Activated CD4-positive, alpha-beta T cell treated with anti-CD3 and anti-CD28 coated beads, Interleukin-2, amount 10 ng/mL, durations not matched to agents 7 days and 5 days (primary cell): ENCODE measurements at regions not wholly inside any gene's neighbourhood (a gene's known extent, or its start where the extent isn't known, plus 50 kb on each side); places are given as distances from the start of the nearest gene placed in this dataset.
A peak's percentile ranks its signal among the peaks of the same experiment; 100 is the strongest.
"Not testable (repeated sequence)": the region's sequence is repeated elsewhere in the genome, so short reads cannot be mapped to it uniquely, and the experiment has no call there.

Experiments used
- CTCF ChIA-PET: fragments of 350-600 bp; sonication (Branson Sonifier 250); formaldehyde crosslinking; loops from one replicate; lab custom pipeline; 2021; ENCODE audit warnings: antibody characterized with exemption; lab: Charles Lee
- POLR2A ChIA-PET: fragments of 350-600 bp; sonication (Branson Sonifier 250); formaldehyde crosslinking; loops from one replicate; lab custom pipeline; 2021; ENCODE audit warnings: antibody characterized with exemption; lab: Charles Lee
- DNase-seq: peaks from one replicate; pipeline ENCODE4 v3.0.0-alpha.2; 2020
- H3K27ac Mint-ChIP-seq: one replicate; pipeline ENCODE4 v1.8.0; 2021; ENCODE audit warnings: mild to moderate bottlenecking, moderate library complexity, mixed read lengths
- H3K27me3 Mint-ChIP-seq: one replicate; pipeline ENCODE4 v1.8.0; 2021; ENCODE audit warnings: mixed read lengths
- H3K36me3 Mint-ChIP-seq: one replicate; pipeline ENCODE4 v1.8.0; 2021; ENCODE audit warnings: low read depth, mixed read lengths
- H3K4me1 Mint-ChIP-seq: one replicate; pipeline ENCODE4 v1.8.0; 2021; ENCODE audit warnings: mixed read lengths
- H3K4me3 Mint-ChIP-seq: one replicate; pipeline ENCODE4 v1.8.0; 2021; ENCODE audit warnings: mild to moderate bottlenecking, moderate library complexity, mixed read lengths
- H3K9me3 Mint-ChIP-seq: one replicate; pipeline ENCODE4 v1.8.0; 2021; ENCODE audit warnings: mixed read lengths

GRCh38 chr5:154676508-154676907 is 78.7 kb upstream of the LARP1 start:
- POLR2A ChIA-PET, result no interaction called here
- H3K27ac Mint-ChIP-seq, result no peak overlapping the region
- H3K27me3 Mint-ChIP-seq, result peaks cover 2% of the 10 kb centered on the region
- no peak for DNase-seq
- CTCF ChIA-PET, result interaction anchor here (0.7 to 1.0 kb wide), 2 partner anchors 25 to 35 kb away, joined by 3 read pairs; no protein-coding TSS in a partner anchor
- peaks cover 2% of the 10 kb centered on the region for H3K9me3 Mint-ChIP-seq
- H3K4me3 Mint-ChIP-seq, result no peak overlapping the region
- no peaks in the 10 kb centered on the region for H3K36me3 Mint-ChIP-seq
- no peaks in the 10 kb centered on the region for H3K4me1 Mint-ChIP-seq

GRCh38 chr5:154674029-154674428 is 81.1 kb upstream of the LARP1 start:
- H3K27ac Mint-ChIP-seq, result no peak overlapping the region
- DNase-seq, result no peak
- ChIA-PET POLR2A (no interaction called here), CTCF (no interaction called here)
- no peaks in the 10 kb centered on the region for H3K4me1 Mint-ChIP-seq
- H3K36me3 Mint-ChIP-seq, result no peaks in the 10 kb centered on the region
- H3K27me3 Mint-ChIP-seq, result peaks cover 2% of the 10 kb centered on the region
- H3K9me3 Mint-ChIP-seq, result peaks cover 2% of the 10 kb centered on the region
- H3K4me3 Mint-ChIP-seq, result no peak overlapping the region

GRCh38 chr5:154673506-154673905 is 81.7 kb upstream of the LARP1 start:
- Mint-ChIP-seq H3K4me3 (no peak overlapping the region), H3K36me3 (no peaks in the 10 kb centered on the region), H3K27me3 (peaks cover 2% of the 10 kb centered on the region), H3K27ac (no peak overlapping the region), H3K9me3 (peaks cover 7% of the 10 kb centered on the region), H3K4me1 (no peaks in the 10 kb centered on the region)
- CTCF ChIA-PET, result no interaction called here
- POLR2A ChIA-PET, result no interaction called here
- no peak for DNase-seq

GRCh38 chr5:154669913-154670312 is 85.3 kb upstream of the LARP1 start:
- H3K9me3 Mint-ChIP-seq, result peaks cover 21% of the 10 kb centered on the region
- H3K4me1 Mint-ChIP-seq, POLR2A ChIA-PET, DNase-seq, H3K27me3 Mint-ChIP-seq, H3K36me3 Mint-ChIP-seq, H3K27ac Mint-ChIP-seq, H3K4me3 Mint-ChIP-seq, CTCF ChIA-PET: not testable (repeated sequence)

- ChIA-PET CTCF (no interaction called here), POLR2A (no interaction called here)
- Mint-ChIP-seq H3K36me3 (no peaks in the 10 kb centered on the region), H3K4me3 (no peak overlapping the region), H3K27me3 (peaks cover under 1% of the 10 kb centered on the region), H3K9me3 (peaks cover 23% of the 10 kb centered on the region), H3K4me1 (no peaks in the 10 kb centered on the region), H3K27ac (no peak overlapping the region)
- no peak for DNase-seq
Observed at GRCh38 chr5:154669402-154669801, 85.8 kb upstream of the LARP1 start.

- POLR2A ChIA-PET, result no interaction called here
- CTCF ChIA-PET, result no interaction called here
- Mint-ChIP-seq H3K9me3 (peaks cover 29% of the 10 kb centered on the region), H3K36me3 (no peaks in the 10 kb centered on the region), H3K27me3 (no peaks in the 10 kb centered on the region), H3K27ac (no peak overlapping the region), H3K4me3 (no peak overlapping the region), H3K4me1 (no peaks in the 10 kb centered on the region)
- no peak for DNase-seq
Observed at GRCh38 chr5:154664869-154665268, 90.3 kb upstream of the LARP1 start.

GRCh38 chr5:154663424-154663823 is 91.8 kb upstream of the LARP1 start:
- H3K27ac Mint-ChIP-seq, result no peak overlapping the region
- POLR2A ChIA-PET, result no interaction called here
- H3K4me1 Mint-ChIP-seq, result no peaks in the 10 kb centered on the region
- no peaks in the 10 kb centered on the region for H3K36me3 Mint-ChIP-seq
- no peak for DNase-seq
- CTCF ChIA-PET, result no interaction called here
- no peaks in the 10 kb centered on the region for H3K27me3 Mint-ChIP-seq
- peaks cover 23% of the 10 kb centered on the region for H3K9me3 Mint-ChIP-seq
- H3K4me3 Mint-ChIP-seq, result no peak overlapping the region

GRCh38 chr5:154654486-154655371 is 100.4 kb upstream of the LARP1 start:
- peak overlapping the region; percentile 83 for H3K27ac Mint-ChIP-seq
- H3K4me3 Mint-ChIP-seq, result peak overlapping the region; percentile 8
- POLR2A ChIA-PET, result no interaction called here

GRCh38 chr5:154653764-154654485 is 101.3 kb upstream of the LARP1 start:
- Mint-ChIP-seq H3K27me3 (no peaks in the 10 kb centered on the region), H3K4me1 (peaks cover 13% of the 10 kb centered on the region), H3K9me3 (no peaks in the 10 kb centered on the region), H3K4me3 (peak overlapping the region; percentile 8), H3K36me3 (no peaks in the 10 kb centered on the region), H3K27ac (peak overlapping the region; percentile 83)
- no peak for DNase-seq
- CTCF ChIA-PET, result interaction anchor here (0.6 to 1.6 kb wide), 2 partner anchors 14 to 25 kb away, joined by 4 to 5 read pairs; no protein-coding TSS in a partner anchor
- POLR2A ChIA-PET, result no interaction called here

More at GRCh38 chr5:154654486-154655371, 100.4 kb upstream of the LARP1 start:
- Mint-ChIP-seq H3K4me1 (peaks cover 13% of the 10 kb centered on the region), H3K9me3 (no peaks in the 10 kb centered on the region), H3K36me3 (no peaks in the 10 kb centered on the region), H3K27me3 (no peaks in the 10 kb centered on the region)
- DNase-seq, result no peak
- CTCF ChIA-PET, result interaction anchor here (0.6 to 1.6 kb wide), 2 partner anchors 13 to 24 kb away, joined by 4 to 5 read pairs; no protein-coding TSS in a partner anchor

- POLR2A ChIA-PET, result no interaction called here
- H3K36me3 Mint-ChIP-seq, result no peaks in the 10 kb centered on the region
- peaks cover 13% of the 10 kb centered on the region for H3K4me1 Mint-ChIP-seq
- no peak overlapping the region for H3K27ac Mint-ChIP-seq
- H3K27me3 Mint-ChIP-seq, result peaks cover 2% of the 10 kb centered on the region
- no peaks in the 10 kb centered on the region for H3K9me3 Mint-ChIP-seq
- DNase-seq, result no peak
- CTCF ChIA-PET, result interaction anchor here (1.0 kb wide), 1 partner anchor 186 kb away, joined by 3 read pairs; no protein-coding TSS in a partner anchor
- H3K4me3 Mint-ChIP-seq, result no peak overlapping the region
Observed at GRCh38 chr5:154653418-154653763, 101.8 kb upstream of the LARP1 start.

GRCh38 chr5:154652746-154653417 is 102.3 kb upstream of the LARP1 start:
- Mint-ChIP-seq H3K4me1 (peaks cover 15% of the 10 kb centered on the region), H3K9me3 (no peaks in the 10 kb centered on the region), H3K27ac (no peak overlapping the region), H3K4me3 (no peak overlapping the region), H3K36me3 (no peaks in the 10 kb centered on the region), H3K27me3 (peaks cover 4% of the 10 kb centered on the region)
- CTCF ChIA-PET, result interaction anchor here (0.7 to 1.0 kb wide), 2 partner anchors 186 to 319 kb away, joined by 3 to 5 read pairs; no protein-coding TSS in a partner anchor
- POLR2A ChIA-PET, result no interaction called here
- DNase-seq, result no peak

GRCh38 chr5:154651795-154652194 is 103.4 kb upstream of the LARP1 start:
- ChIA-PET POLR2A (interaction anchor here (0.7 kb wide), 1 partner anchor 559 kb away, joined by 3 read pairs; no protein-coding TSS in a partner anchor), CTCF (interaction anchor here (0.6 to 1.1 kb wide), 2 partner anchors 24 to 68 kb away, joined by 3 read pairs; no protein-coding TSS in a partner anchor)
- H3K36me3 Mint-ChIP-seq, DNase-seq, H3K4me3 Mint-ChIP-seq, H3K27ac Mint-ChIP-seq, H3K9me3 Mint-ChIP-seq: not testable (repeated sequence)
- Mint-ChIP-seq H3K4me1 (peaks cover 26% of the 10 kb centered on the region), H3K27me3 (peaks cover 15% of the 10 kb centered on the region)
